A549 (cell line): ENCODE measurements at regions not wholly inside any gene's neighbourhood (a gene's known extent, or its start where the extent isn't known, plus 50 kb on each side); places are given as distances from the start of the nearest gene placed in this dataset.

ENCODE experiments used
- ATAC-seq, 2 experiments: fragments of 200-7000 bp in 1 of 2; fragments of >200 bp in 1 of 2; cut with Nextera tagmentation in 1 of 2; cut with Tn5 transposase in 1 of 2; 3 replicates each; pipeline versions ENCODE4 v1.8.0 to v1.9.1; 2018 to 2020; ENCODE audit warnings: mild to moderate bottlenecking in 1 of 2, moderate library complexity in 1 of 2
- CTCF ChIA-PET: fragments of 300-600 bp; sonication (Branson Sonifier 250); formaldehyde crosslinking; extraction: SDS; loops from one replicate; lab custom pipeline; 2021; ENCODE audit warnings: antibody characterized with exemption, inconsistent platforms; lab: Yijun Ruan, JAX
- POLR2A ChIA-PET: fragments of 350-600 bp; formaldehyde crosslinking; extraction: SDS; loops from one replicate; lab custom pipeline; 2021; ENCODE audit warnings: antibody characterized with exemption, inconsistent platforms; lab: Yijun Ruan, JAX
- DNase-seq, 2 experiments: peaks; one replicate each; pipeline versions ENCODE4 v3.0.0 to v3.0.0-alpha.2; 2011 to 2016; ENCODE audit warnings: low read depth in 1 of 2, low spot score in 1 of 2
- FAIRE-seq: peaks from 2 replicates; lab custom pipeline; 2011; peaks lifted over from hg19 to GRCh38; lab: Jason Lieb, UNC
- H3K27ac ChIP-seq, 2 experiments: fragments of >200 bp; sonication (Bioruptor Twin); formaldehyde crosslinking; 3 replicates each; pipeline ENCODE4 v1.5.1; 2016 to 2017
- H3K4me1 ChIP-seq: fragments of >200 bp; sonication (Bioruptor Twin); formaldehyde crosslinking; 3 replicates; pipeline ENCODE4 v1.6.1; 2016
- H3K4me2 ChIP-seq: fragments of >200 bp; sonication (Bioruptor Twin); formaldehyde crosslinking; 3 replicates; pipeline ENCODE4 v1.6.1; 2016
- H3K4me3 ChIP-seq: fragments of >200 bp; sonication (Bioruptor Twin); formaldehyde crosslinking; 3 replicates; pipeline ENCODE4 v1.5.1; 2016
- H3K9me3 ChIP-seq: fragments of >200 bp; sonication (Bioruptor Twin); formaldehyde crosslinking; 3 replicates; pipeline ENCODE4 v1.6.1; 2016
- BHLHE40 ChIP-seq: IDR thresholded peaks from 2 replicates; pipeline ENCODE4 v1.6.1; 2012; ENCODE audit warnings: low read depth, low read length, inconsistent platforms
- CHD4 ChIP-seq: fragments of 200-600 bp; sonication (generic); IDR thresholded peaks from 2 replicates; pipeline ENCODE4 v1.6.1; 2016; ENCODE audit warnings: antibody characterized with exemption, mild to moderate bottlenecking, borderline replicate concordance
- HDAC2 ChIP-seq: fragments of 200-600 bp; sonication (generic); IDR thresholded peaks from 2 replicates; pipeline ENCODE4 v1.6.1; 2016
- HOXA7 ChIP-seq: fragments of 250-450 bp; sonication (Bioruptor Pico); IDR thresholded peaks from 2 replicates; pipeline ENCODE4 v1.5.0; 2020; ENCODE audit warnings: mild to moderate bottlenecking, moderate library complexity
- JUNB ChIP-seq: fragments of >200 bp; sonication (Bioruptor Twin); formaldehyde crosslinking; IDR thresholded peaks from 2 replicates; pipeline ENCODE4 v1.6.1; 2016
- RFX5 ChIP-seq: fragments of 450-650 bp; IDR thresholded peaks from 2 replicates; pipeline ENCODE4 v1.7.1; 2014; ENCODE audit warnings: antibody characterized with exemption, mild to moderate bottlenecking, moderate library complexity
- TFCP2L1 ChIP-seq: fragments of 250-450 bp; sonication (Bioruptor Pico); IDR thresholded peaks from 2 replicates; pipeline ENCODE4 v1.5.0; 2021; ENCODE audit warnings: mild to moderate bottlenecking
- ZC3H11A ChIP-seq: fragments of 450-650 bp; IDR thresholded peaks from 2 replicates; pipeline ENCODE4 v1.6.1; 2014; ENCODE audit warnings: antibody characterized with exemption, mild to moderate bottlenecking
- ZNF302 ChIP-seq: fragments of 250-450 bp; sonication (Bioruptor Pico); IDR thresholded peaks from 2 replicates; pipeline ENCODE4 v1.9.0; 2021; ENCODE audit warnings: inconsistent platforms, mild to moderate bottlenecking, moderate library complexity
- WGBS: methylation state at CpG from one replicate; pipeline ENCODE4 v1.1.6; 2017; ENCODE audit errors: missing lambda C conversion rate; 5-methylcytosine and 5-hydroxymethylcytosine counted together
- TF ChIP-seq, protein P1 (sequence below): fragments of >200 bp; sonication (Bioruptor Twin); formaldehyde crosslinking; IDR thresholded peaks from 3 replicates; pipeline ENCODE4 v1.5.1; 2016
- TF ChIP-seq, protein P2 (sequence below): fragments of 450-650 bp; IDR thresholded peaks from 2 replicates; pipeline ENCODE4 v1.6.1; 2014; ENCODE audit warnings: antibody characterized with exemption
- TF ChIP-seq, protein P3 (sequence below): fragments of 250-450 bp; sonication (Bioruptor Pico); IDR thresholded peaks from 2 replicates; pipeline ENCODE4 v1.5.0; 2021; ENCODE audit warnings: mild to moderate bottlenecking, moderate library complexity, borderline replicate concordance

DNA sequence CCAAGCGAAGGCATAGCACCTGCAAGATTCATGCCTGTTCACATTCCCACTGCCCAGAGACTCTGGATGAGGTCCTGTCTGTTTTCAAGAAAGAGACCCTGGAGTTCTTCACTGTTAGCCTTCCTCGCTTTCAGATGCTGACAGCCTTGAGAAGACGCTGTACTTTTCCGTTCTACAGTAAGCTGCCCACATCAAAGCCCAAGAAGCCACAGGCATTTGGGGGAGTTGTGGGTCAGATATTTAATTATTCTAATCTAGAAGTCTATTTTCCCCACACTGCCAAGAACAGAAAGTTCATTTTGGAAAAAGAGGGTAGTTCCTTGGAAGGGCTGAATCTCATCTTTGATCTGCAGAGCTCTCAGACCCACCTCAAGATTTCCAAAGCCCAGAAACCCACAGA lies 127.9 kb downstream of the AXIN2 start:
- Histone ChIP-seq H3K4me2 (no peak overlapping the region), H3K4me1 (no peaks in the 10 kb centered on the region), H3K4me3 (no peak overlapping the region), H3K27ac (no peak overlapping the region), H3K9me3 (peaks cover 3% of the 10 kb centered on the region; the same call in 1 of the 3 replicates)
- ATAC-seq (no peak), FAIRE-seq (no peak), DNase-seq (no peak)
- POLR2A ChIA-PET = no interaction called here
- TF ChIP-seq TFCP2L1 (CRISPR knock-in tag) = no peak
- TF ChIP-seq ZC3H11A = no peak
- no peak for TF ChIP-seq RFX5
- TF ChIP-seq, protein P1, sequence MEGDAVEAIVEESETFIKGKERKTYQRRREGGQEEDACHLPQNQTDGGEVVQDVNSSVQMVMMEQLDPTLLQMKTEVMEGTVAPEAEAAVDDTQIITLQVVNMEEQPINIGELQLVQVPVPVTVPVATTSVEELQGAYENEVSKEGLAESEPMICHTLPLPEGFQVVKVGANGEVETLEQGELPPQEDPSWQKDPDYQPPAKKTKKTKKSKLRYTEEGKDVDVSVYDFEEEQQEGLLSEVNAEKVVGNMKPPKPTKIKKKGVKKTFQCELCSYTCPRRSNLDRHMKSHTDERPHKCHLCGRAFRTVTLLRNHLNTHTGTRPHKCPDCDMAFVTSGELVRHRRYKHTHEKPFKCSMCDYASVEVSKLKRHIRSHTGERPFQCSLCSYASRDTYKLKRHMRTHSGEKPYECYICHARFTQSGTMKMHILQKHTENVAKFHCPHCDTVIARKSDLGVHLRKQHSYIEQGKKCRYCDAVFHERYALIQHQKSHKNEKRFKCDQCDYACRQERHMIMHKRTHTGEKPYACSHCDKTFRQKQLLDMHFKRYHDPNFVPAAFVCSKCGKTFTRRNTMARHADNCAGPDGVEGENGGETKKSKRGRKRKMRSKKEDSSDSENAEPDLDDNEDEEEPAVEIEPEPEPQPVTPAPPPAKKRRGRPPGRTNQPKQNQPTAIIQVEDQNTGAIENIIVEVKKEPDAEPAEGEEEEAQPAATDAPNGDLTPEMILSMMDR = no peak
- 67% methylated on average over 4 of the region's 4 CpGs for WGBS
- CTCF ChIA-PET = interaction anchor here (0.6 kb wide), 1 partner anchor 954 kb away, joined by 3 read pairs; no protein-coding TSS in a partner anchor

DNA sequence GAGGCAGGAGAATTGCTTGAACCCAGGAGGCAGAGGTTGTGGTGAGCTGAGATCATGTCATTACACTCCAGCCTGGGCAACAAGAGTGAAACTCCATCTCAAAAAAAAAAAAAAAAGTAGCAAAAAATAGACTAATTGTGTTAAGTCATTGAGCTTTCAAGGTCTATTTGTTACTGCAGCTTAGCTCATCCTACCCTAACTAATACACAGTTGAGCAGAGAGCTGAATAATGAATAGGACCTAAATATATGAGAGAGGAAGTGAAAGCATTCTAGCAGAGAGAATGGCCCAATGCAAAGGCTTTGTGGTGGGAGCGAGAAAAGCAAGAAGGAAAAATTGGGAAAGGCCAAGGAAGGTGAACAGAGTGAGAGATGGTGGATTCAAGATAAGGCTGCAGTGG lies 128.3 kb downstream of the AXIN2 start:
- 56% methylated on average over 1 of the region's 1 CpG for WGBS
- ChIA-PET CTCF (no interaction called here), POLR2A (no interaction called here)
- Histone ChIP-seq H3K4me3 (no peak overlapping the region), H3K4me2 (no peak overlapping the region), H3K4me1 (no peaks in the 10 kb centered on the region), H3K27ac (no peak overlapping the region), H3K9me3 (peaks cover 3% of the 10 kb centered on the region; the same call in 1 of the 3 replicates)
- no peak for TF ChIP-seq BHLHE40
- TF ChIP-seq, protein P1 = no peak
- ATAC-seq (no peak), DNase-seq (no peak), FAIRE-seq (no peak)

DNA sequence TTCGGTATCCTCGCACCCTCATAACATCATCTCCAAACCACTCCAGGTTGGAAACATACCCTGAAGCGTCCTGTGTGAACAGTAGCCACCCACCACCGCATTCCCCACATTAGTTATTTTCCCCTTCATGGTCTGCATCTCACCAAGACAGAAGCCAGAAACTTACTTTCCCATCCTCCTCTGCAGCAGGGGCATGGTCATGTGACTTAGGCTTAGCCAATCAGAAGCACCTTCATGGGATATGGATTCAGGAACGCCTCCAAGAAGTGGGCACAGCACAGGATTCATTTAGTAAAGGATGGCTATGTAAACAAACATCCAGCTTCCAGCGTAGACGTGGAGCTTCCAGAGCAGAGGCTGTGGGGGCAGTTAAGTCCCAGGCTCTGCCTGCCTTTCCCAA lies 130.3 kb downstream of the AXIN2 start:
- ChIA-PET CTCF (interaction anchor here (1.0 kb wide), 1 partner anchor 52 kb away, joined by 3 read pairs; no protein-coding TSS in a partner anchor), POLR2A (no interaction called here)
- ATAC-seq = no peak
- H3K4me2 ChIP-seq = no peak overlapping the region
- no peak overlapping the region for H3K27ac ChIP-seq
- WGBS = 48% methylated on average over 7 of the region's 7 CpGs
- H3K4me3 ChIP-seq = no peak overlapping the region
- no peak for TF ChIP-seq CHD4
- TF ChIP-seq, protein P2, sequence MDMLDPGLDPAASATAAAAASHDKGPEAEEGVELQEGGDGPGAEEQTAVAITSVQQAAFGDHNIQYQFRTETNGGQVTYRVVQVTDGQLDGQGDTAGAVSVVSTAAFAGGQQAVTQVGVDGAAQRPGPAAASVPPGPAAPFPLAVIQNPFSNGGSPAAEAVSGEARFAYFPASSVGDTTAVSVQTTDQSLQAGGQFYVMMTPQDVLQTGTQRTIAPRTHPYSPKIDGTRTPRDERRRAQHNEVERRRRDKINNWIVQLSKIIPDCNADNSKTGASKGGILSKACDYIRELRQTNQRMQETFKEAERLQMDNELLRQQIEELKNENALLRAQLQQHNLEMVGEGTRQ = peak; percentile 34; the same call in 1 of the 2 replicates
- FAIRE-seq = no peak
- peaks cover 3% of the 10 kb centered on the region; the same call in 1 of the 3 replicates for H3K9me3 ChIP-seq
- H3K4me1 ChIP-seq = no peaks in the 10 kb centered on the region
- peak in 1 of 2 experiments; percentile 14 for DNase-seq

DNA sequence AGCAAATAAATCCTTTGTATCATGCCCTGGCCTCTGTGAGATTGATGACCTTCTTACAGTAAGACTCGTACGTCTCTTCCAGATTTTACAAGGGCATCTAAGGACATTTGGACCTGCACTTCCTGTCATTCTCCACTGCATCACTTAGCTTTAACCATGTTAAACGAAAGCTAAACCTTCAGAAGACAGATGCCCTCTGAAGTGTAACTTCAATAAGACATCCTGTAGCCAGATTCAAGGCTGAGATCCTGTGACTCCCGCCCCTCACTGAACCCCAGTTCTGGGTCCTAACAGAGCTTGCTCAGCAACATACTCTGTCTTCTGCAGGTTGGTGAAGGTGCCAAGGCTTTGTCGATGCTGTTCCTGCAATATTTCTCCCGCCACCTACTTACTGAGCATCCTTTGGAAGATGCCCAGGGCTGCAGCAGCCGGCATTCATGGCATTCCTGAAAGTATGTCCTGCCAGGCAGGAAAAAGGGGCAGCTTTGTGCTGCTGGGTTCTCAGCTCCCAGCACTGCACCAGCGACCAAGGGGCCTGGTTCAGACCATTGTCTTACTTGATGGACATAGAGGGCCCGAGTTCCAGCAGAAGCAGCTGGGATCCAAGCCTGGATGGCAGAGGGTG lies 131.1 kb downstream of the AXIN2 start:
- no peak overlapping the region for H3K27ac ChIP-seq
- FAIRE-seq = peak; percentile 18
- no peaks in the 10 kb centered on the region for H3K4me1 ChIP-seq
- no peak overlapping the region for H3K4me3 ChIP-seq
- 37% methylated on average over 9 of the region's 9 CpGs for WGBS
- no peak for TF ChIP-seq RFX5
- no peak for TF ChIP-seq ZNF302 (CRISPR knock-in tag)
- TF ChIP-seq JUNB = no peak
- no peak for TF ChIP-seq HDAC2
- TF ChIP-seq, protein P3, sequence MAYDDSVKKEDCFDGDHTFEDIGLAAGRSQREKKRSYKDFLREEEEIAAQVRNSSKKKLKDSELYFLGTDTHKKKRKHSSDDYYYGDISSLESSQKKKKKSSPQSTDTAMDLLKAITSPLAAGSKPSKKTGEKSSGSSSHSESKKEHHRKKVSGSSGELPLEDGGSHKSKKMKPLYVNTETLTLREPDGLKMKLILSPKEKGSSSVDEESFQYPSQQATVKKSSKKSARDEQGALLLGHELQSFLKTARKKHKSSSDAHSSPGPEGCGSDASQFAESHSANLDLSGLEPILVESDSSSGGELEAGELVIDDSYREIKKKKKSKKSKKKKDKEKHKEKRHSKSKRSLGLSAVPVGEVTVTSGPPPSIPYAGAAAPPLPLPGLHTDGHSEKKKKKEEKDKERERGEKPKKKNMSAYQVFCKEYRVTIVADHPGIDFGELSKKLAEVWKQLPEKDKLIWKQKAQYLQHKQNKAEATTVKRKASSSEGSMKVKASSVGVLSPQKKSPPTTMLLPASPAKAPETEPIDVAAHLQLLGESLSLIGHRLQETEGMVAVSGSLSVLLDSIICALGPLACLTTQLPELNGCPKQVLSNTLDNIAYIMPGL (CRISPR knock-in tag) = no peak
- no peak for TF ChIP-seq HOXA7 (CRISPR knock-in tag)
- TF ChIP-seq, all 56 proteins: peak for 0
- Histone ChIP-seq H3K4me2 (no peak overlapping the region), H3K9me3 (peaks cover 3% of the 10 kb centered on the region; the same call in 1 of the 3 replicates)
- POLR2A ChIA-PET = no interaction called here
- ATAC-seq (peak in 1 of 2 experiments; percentile 22; a peak in 1 of 6 replicates), DNase-seq (no peak)
- CTCF ChIA-PET = interaction anchor here (0.9 to 1.0 kb wide), 2 partner anchors 11 kb away, joined by 3 read pairs; no protein-coding TSS in a partner anchor
